C4-2B (cell line): ENCODE measurements at regions not wholly inside any gene's neighbourhood (a gene's known extent, or its start where the extent isn't known, plus 50 kb on each side); places are given as distances from the start of the nearest gene placed in this dataset.

Experiments used
- CTCF ChIP-seq: fragments of 450-650 bp; conservative IDR thresholded peaks from 2 replicates; pipeline ENCODE4 v1.5.1; 2017; ENCODE audit warnings: mild to moderate bottlenecking
- ZFX ChIP-seq: fragments of 450-650 bp; IDR thresholded peaks from 2 replicates; pipeline ENCODE4 v1.6.1; 2017

GRCh38 chr20:53731595-53731994, 138.0 kb upstream of the ZNF217 start:
- no peak for TF ChIP-seq CTCF
- TF ChIP-seq ZFX, result no peak
